Vagina (tissue), 2 donors: ENCODE measurements at regions not wholly inside any gene's neighbourhood (a gene's known extent, or its start where the extent isn't known, plus 50 kb on each side); places are given as distances from the start of the nearest gene placed in this dataset.

Experiments
- DNase-seq, 2 donors: peaks; one replicate each; pipeline ENCODE4 v3.0.0-alpha.2; 2017; ENCODE audit errors: extremely low spot score in 2 of 2
- H3K27ac ChIP-seq: fragments of 200-600 bp; sonication (generic); one replicate; pipeline ENCODE4 v1.5.1; 2019
- H3K27me3 ChIP-seq: fragments of 200-600 bp; sonication (generic); one replicate; pipeline ENCODE4 v1.5.1; 2019
- H3K36me3 ChIP-seq, 2 donors: fragments of 200-600 bp; sonication (generic); one replicate each; pipeline ENCODE4 v1.5.1; 2017 to 2019
- H3K4me1 ChIP-seq: fragments of 200-600 bp; sonication (generic); one replicate; pipeline ENCODE4 v1.5.1; 2019
- H3K4me3 ChIP-seq, 2 donors: fragments of 200-600 bp; sonication (generic); 1 replicate in 1 of 2; 2 replicates in 1 of 2; pipeline ENCODE4 v1.5.1; 2016 to 2019
- H3K9me3 ChIP-seq: fragments of 200-600 bp; sonication (generic); one replicate; pipeline ENCODE4 v1.5.1; 2019
- CTCF ChIP-seq, 3 experiments: fragments of 450-650 bp in 2 of 3; fragments of 200-600 bp in 1 of 3; sonication (generic) in 1 of 3; IDR thresholded peaks; one replicate each; pipeline ENCODE4 v1.5.1; 2017 to 2019; ENCODE audit warnings: antibody characterized with exemption in 3 of 3, mild to moderate bottlenecking in 2 of 3, moderate library complexity in 2 of 3
- POLR2A ChIP-seq, 2 donors: fragments of 450-650 bp; IDR thresholded peaks; one replicate each; pipeline ENCODE4 v1.6.1; 2017; ENCODE audit warnings: antibody characterized with exemption in 2 of 2, mild to moderate bottlenecking in 2 of 2, moderate library complexity in 2 of 2
- POLR2AphosphoS5 ChIP-seq, 2 donors: sonication (generic); formaldehyde crosslinking; IDR thresholded peaks; one replicate each; pipeline ENCODE4 v1.9.0; 2017; ENCODE audit warnings: antibody characterized with exemption in 2 of 2, mild to moderate bottlenecking in 2 of 2, low read depth in 1 of 2; ENCODE audit not compliant: insufficient read depth in 1 of 2
- intact Hi-C: fragments of 100-400 bp; cut with DNase I; formaldehyde crosslinking; loops from one replicate; pipeline ENCODE4 v1.15.1; 2023

- DNase-seq: no peak
- Histone ChIP-seq H3K27ac (no peak overlapping the region), H3K9me3 (no peaks in the 10 kb centered on the region), H3K4me1 (no peaks in the 10 kb centered on the region), H3K4me3 (no peak overlapping the region), H3K36me3 (no peaks in the 10 kb centered on the region), H3K27me3 (no peaks in the 10 kb centered on the region)
- TF ChIP-seq CTCF (IDR thresholded peaks at IDR 0.05) (no peak), POLR2A (IDR thresholded peaks at IDR 0.05) (no peak), POLR2AphosphoS5 (IDR thresholded peaks at IDR 0.05; ENCODE audit: insufficient read depth in 1 of 2, low read depth in 1 of 2) (no peak)
- intact Hi-C loops: loop anchor here (10.0 kb wide), 1 partner anchor 298 kb away; no protein-coding TSS in a partner anchor
Measured at GRCh38 chr11:70762810-70763209, 364.5 kb downstream of the CTTN start.

GRCh38 chr11:70763606-70764005 is 365.3 kb downstream of the CTTN start:
- H3K36me3 ChIP-seq: no peaks in the 10 kb centered on the region
- no peaks in the 10 kb centered on the region for H3K27me3 ChIP-seq
- no peak for TF ChIP-seq POLR2A (IDR thresholded peaks at IDR 0.05)
- no peak for DNase-seq
- H3K27ac ChIP-seq: no peak overlapping the region
- H3K4me3 ChIP-seq: no peak overlapping the region
- intact Hi-C loops: loop anchor here (10.0 kb wide), 1 partner anchor 299 kb away; no protein-coding TSS in a partner anchor
- H3K4me1 ChIP-seq: no peaks in the 10 kb centered on the region
- no peaks in the 10 kb centered on the region for H3K9me3 ChIP-seq

- no peaks in the 10 kb centered on the region for H3K27me3 ChIP-seq
- H3K4me3 ChIP-seq: no peak overlapping the region
- no peak overlapping the region for H3K27ac ChIP-seq
- intact Hi-C loops: loop anchor here (10.0 kb wide), 1 partner anchor 300 kb away; no protein-coding TSS in a partner anchor
- TF ChIP-seq POLR2AphosphoS5 (IDR thresholded peaks at IDR 0.05; ENCODE audit: insufficient read depth in 1 of 2, low read depth in 1 of 2): no peak
- TF ChIP-seq POLR2A (IDR thresholded peaks at IDR 0.05): no peak
- no peak for TF ChIP-seq CTCF (IDR thresholded peaks at IDR 0.05)
- no peak for DNase-seq
- no peaks in the 10 kb centered on the region for H3K9me3 ChIP-seq
- H3K36me3 ChIP-seq: no peaks in the 10 kb centered on the region
- H3K4me1 ChIP-seq: no peaks in the 10 kb centered on the region
Measured at GRCh38 chr11:70764356-70764905, 366.1 kb downstream of the CTTN start.

DNA sequence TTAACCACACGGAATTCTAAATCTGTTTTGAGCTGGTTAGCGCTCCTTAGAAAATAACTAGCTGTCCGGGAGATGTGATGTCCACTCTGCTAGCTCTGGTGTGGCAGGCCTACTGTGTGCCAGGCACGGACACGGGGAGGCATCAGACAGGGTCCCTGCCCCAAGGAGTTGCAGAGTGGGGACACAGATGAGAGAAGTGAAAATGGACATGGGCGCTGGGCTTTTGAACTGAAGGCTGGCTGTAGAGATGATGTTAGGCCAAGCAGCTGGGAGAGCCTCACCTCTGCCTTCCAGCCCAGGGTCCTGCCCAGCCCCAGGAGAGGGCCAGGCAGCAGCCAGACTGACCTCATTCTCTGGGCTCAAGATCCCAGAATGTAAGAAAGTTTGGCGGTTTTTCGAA is 368.6 kb downstream of the CTTN start:
- intact Hi-C loops: loop anchor here (10.0 kb wide), 1 partner anchor 302 kb away; no protein-coding TSS in a partner anchor
- DNase-seq: no peak

GRCh38 chr11:70768346-70769095 is 370.2 kb downstream of the CTTN start:
- Histone ChIP-seq H3K36me3 (no peaks in the 10 kb centered on the region), H3K9me3 (no peaks in the 10 kb centered on the region), H3K4me1 (no peaks in the 10 kb centered on the region), H3K27ac (no peak overlapping the region), H3K4me3 (no peak overlapping the region), H3K27me3 (no peaks in the 10 kb centered on the region)
- TF ChIP-seq POLR2A (IDR thresholded peaks at IDR 0.05) (no peak), CTCF (IDR thresholded peaks at IDR 0.05) (no peak), POLR2AphosphoS5 (IDR thresholded peaks at IDR 0.05; ENCODE audit: insufficient read depth in 1 of 2, low read depth in 1 of 2) (no peak)
- intact Hi-C loops: loop anchor here (10.0 kb wide), 1 partner anchor 304 kb away; no protein-coding TSS in a partner anchor
- no peak for DNase-seq

More for the DNA sequence above, 368.6 kb downstream of the CTTN start:
- H3K9me3 ChIP-seq: no peaks in the 10 kb centered on the region
- no peak overlapping the region for H3K4me3 ChIP-seq
- H3K4me1 ChIP-seq: no peaks in the 10 kb centered on the region
- no peak for TF ChIP-seq POLR2AphosphoS5 (IDR thresholded peaks at IDR 0.05; ENCODE audit: insufficient read depth in 1 of 2, low read depth in 1 of 2)
- H3K36me3 ChIP-seq: no peaks in the 10 kb centered on the region
- H3K27ac ChIP-seq: no peak overlapping the region
- H3K27me3 ChIP-seq: no peaks in the 10 kb centered on the region

DNA sequence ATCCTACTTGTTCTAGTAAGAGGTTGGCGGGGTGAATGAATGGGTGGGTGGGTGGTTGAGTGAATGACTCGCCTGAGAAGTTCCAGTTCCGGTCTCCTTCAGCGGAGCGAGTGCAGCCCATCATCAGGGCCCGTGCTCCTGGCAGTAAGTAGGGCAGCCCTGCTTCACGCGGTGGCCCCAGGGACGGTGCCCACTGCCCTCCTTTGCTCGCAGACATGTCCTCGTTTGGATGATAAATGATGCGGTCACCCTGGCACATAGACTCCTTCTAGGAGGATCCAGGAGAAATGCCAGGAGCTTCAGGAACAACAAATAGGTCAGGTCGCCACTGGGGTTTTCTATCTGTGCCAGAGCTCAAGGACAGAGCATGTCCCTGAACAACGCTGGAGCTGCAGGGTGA is 370.8 kb downstream of the CTTN start:
- H3K9me3 ChIP-seq: no peaks in the 10 kb centered on the region
- intact Hi-C loops: loop anchor here (10.0 kb wide), 1 partner anchor 304 kb away; no protein-coding TSS in a partner anchor
- TF ChIP-seq POLR2A (IDR thresholded peaks at IDR 0.05) (no peak), CTCF (IDR thresholded peaks at IDR 0.05) (no peak), POLR2AphosphoS5 (IDR thresholded peaks at IDR 0.05; ENCODE audit: insufficient read depth in 1 of 2, low read depth in 1 of 2) (no peak)
- no peak for DNase-seq
- no peak overlapping the region for H3K4me3 ChIP-seq
- H3K27me3 ChIP-seq: no peaks in the 10 kb centered on the region
- H3K27ac ChIP-seq: no peak overlapping the region
- H3K36me3 ChIP-seq: no peaks in the 10 kb centered on the region
- no peaks in the 10 kb centered on the region for H3K4me1 ChIP-seq
